Stimulated activated CD8-positive, alpha-beta memory T cell treated with anti-CD3 and anti-CD28 coated beads, Interleukin-7, amount 100 ng/mL, for 4 hours (primary cell): ENCODE measurements at regions not wholly inside any gene's neighbourhood (a gene's known extent, or its start where the extent isn't known, plus 50 kb on each side); places are given as distances from the start of the nearest gene placed in this dataset.

ENCODE experiments used
- DNase-seq, 2 donors: peaks; one replicate each; pipeline ENCODE4 v3.0.0-alpha.2; 2020; ENCODE audit warnings: low read depth in 2 of 2

- DNase-seq: no peak
These were observed 59.7 kb upstream of the ARID2 start for GRCh38 chr12:45669792-45670191.

- no peak for DNase-seq
These were observed 59.0 kb upstream of the ARID2 start for GRCh38 chr12:45670346-45671065.

GRCh38 chr12:45671254-45671653, 58.3 kb upstream of the ARID2 start:
- no peak for DNase-seq

GRCh38 chr12:45674181-45674977, 55.1 kb upstream of the ARID2 start:
- no peak for DNase-seq

GRCh38 chr12:45675534-45675933, 54.0 kb upstream of the ARID2 start:
- DNase-seq: no peak
